ENCODE measurements at regions not wholly inside any gene's neighbourhood (a gene's known extent, or its start where the extent isn't known, plus 50 kb on each side); places are given as distances from the start of the nearest gene placed in this dataset.

DNA sequence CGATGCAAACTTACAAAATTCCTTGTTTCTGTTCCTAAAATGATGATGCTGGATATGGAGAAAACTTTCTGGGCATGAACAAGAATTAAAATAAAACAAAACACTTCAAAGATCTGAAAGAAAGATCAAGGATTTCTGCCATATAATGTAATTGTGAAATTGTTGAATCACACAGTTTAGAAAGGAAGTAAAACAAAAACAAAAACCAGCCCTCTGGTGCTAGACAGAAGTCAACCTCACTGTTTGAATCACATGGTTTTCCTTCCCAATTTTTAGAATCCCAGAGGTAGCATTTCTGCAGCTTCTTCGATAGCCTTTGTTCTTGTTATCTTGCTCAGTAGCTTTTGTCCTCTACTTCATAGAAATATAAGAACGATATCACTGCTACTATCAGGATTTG, 118.2 kb upstream of the ARGLU1 start:
- DNase-seq: no peak

DNA sequence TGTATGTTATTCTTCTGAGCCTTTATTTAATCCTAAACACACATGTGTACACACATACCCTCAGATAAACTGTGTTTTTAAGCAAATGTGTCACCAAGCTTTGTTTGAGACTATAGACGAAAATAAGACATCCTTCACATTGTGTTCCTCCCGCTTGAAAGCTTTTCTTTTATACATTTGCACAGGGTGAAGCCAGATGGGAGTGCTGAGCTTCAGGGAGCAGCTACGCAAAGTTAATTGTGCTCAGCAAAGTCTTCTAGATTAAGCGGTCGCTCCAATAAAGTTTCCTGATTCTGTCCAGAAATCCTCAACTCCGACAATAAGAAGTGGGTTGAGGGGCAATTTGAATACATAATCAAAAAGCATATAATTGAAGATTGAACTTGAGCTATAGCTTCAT, 117.2 kb upstream of the ARGLU1 start:
- no peak for DNase-seq

DNA sequence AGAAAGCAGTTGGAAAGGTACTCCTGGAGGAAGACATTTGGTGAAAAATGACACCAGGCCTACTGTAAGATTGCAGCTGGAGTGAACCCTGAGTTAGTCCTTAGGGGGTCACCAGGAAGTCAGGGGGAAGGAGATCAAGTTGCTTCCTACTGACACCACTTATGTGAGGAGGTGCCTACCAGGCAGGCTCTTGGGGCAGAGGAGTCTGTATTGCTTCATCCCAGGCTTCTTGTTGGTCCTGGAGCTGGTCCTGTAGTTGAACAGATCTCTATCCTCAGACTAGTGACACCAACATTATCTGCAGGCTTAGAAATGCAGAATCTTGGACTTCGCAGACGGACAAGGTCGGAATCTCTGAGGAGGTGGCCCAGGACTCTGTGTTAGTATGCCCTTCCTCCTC, 116.0 kb upstream of the ARGLU1 start:
- no peak for DNase-seq

GRCh38 chr13:106683179-106683578, 115.2 kb upstream of the ARGLU1 start:
- no peak for DNase-seq

GRCh38 chr13:106681997-106682396, 114.1 kb upstream of the ARGLU1 start:
- DNase-seq: no peak

DNA sequence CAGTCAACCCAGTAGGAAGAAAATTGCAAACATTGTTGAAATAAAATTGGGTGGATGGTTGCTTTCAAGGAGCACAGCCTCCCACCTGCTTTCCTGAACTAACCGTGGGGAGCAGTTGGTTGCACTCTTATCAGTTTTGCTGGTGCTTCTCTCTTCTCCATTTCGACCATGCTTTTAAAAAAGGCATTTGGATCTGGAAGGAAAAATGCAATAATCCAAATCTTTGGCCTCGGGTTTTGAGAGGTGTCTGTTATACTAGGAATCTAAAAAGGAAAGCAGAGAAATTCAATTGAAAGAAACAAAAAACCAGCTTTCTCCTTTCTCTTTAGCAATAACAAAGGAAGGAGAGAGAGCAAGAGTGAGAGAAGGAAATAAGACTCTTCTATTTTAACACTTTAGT, 113.6 kb upstream of the ARGLU1 start:
- no peak for DNase-seq

DNA sequence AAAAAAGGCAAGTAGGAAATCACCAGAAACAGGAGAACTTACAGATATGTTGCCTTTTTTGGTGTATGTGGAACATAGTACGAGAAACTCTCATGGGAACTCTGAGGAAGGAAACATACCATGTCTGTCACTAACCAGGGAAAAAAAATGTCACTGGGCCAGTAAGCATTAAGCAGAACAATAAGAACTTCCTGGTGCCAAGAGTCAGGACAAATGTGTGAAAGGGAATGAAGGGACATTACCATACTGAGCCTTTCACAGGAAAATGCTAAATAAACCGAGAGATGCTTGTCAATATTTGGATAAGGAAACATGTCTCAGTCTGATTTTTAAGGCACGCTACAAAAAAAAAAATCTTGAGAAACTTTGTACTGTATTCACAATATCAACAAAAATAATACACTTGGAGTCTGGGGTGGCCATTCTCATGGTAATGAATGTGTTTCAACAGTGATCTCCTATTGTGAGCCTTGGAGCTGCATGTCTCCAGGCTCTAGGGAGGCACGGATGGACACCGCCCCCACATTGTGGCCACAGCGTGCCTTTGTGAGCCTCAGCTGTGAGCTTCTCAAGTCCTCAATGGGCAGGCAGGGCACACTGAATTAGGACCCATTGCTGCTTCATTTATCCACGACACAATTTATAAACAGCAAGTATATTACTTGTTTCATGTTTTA, 113.0 kb upstream of the ARGLU1 start:
- DNase-seq: no peak

DNA sequence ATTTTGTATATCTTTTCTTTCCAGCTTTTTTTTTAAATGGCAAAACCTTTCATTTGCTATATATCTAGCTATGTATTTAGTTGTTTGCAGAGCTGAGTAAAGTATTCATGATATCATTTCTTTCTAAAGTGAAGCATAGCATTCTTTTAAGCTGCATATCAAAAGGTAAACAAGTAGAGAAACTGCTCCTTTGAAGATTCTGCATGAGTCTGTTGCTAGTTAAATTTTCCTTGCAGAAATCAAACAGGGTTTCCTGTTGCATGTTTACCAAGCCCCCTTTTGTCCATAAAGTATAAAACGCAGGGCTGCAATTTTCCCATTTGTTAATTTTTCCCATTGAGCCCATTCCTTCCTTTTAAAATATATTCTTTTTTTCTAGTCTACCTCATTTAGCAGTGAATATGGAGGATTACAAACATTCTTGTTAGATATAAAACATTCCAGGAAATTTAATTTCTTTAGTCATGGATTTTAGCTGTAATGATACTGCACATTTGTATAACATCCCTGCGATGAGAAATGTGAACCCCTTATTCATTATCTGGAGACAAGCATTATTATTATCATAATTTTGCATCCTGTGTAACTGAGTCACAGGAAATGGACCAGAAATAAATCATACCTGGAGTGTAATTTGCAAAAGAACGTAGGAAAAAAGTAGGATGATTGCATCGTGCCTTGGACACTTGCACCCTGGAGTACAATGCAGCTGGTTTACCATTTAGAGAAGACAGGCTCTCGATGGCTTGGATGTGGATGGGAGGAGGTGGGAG, 110.9 kb upstream of the ARGLU1 start:
- no peak for DNase-seq

GRCh38 chr13:106675311-106675710, 107.4 kb upstream of the ARGLU1 start:
- DNase-seq: no peak

DNA sequence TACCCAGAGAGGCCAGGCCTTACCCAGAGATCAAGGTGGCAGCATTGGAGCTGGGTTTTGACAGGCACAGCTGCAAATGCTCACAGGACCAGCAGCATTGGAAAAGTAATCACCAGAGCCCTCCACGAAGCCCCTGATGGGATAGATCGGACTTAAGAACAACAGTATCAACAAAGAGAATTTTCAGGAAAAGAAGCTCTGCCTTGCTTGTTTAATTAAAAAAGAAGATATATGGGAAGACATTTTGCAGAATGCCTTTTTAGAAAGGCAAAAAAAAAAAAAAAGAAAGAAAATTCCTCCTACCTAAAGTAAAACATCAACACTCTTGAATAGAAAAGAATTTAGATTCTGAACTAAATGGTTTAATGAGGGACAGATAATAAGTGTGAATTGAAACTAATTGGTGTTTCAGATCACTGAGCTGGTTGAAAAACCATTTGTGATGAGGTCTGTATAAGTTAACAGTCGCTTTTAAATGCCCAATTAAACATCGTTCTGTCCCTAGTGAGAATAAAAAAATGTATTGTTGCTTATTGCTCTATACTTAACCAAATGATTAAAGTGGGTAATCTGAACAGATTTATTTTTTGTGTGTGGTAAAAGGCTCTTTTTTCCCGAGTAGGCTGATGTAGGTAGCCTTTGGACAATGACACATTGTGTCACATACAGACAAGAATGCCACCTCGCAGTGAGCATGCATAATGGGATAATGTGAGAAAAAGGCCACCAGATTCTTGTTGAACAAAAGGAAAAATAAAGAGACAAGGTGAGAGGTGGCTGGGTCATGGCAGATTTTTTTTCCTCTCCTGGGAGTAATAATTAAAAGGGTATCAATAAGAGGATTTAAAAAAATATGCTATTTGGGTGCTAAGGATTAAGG, 93.0 kb upstream of the ARGLU1 start:
- DNase-seq: no peak

DNA sequence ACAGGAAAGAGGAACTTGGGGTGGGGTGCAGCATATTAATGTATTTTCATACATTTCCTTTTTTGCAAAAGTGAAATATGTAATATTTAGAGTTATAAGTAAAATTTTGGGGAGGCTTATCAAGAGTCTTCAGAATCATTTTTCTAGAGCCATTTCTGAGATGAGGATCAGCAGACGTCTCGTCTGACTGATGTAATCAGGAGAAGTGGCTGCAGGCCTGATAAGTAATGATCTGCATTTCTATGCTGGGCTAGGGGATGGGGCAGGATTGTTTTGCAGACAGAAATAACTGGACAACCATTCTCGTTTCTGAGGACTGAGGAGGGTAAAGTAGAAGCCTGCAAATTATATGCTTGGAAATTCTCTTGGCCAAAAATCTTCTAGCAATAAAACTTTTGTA, 89.2 kb upstream of the ARGLU1 start:
- no peak for DNase-seq

GRCh38 chr13:106656186-106656585, 88.2 kb upstream of the ARGLU1 start:
- no peak for DNase-seq

DNA sequence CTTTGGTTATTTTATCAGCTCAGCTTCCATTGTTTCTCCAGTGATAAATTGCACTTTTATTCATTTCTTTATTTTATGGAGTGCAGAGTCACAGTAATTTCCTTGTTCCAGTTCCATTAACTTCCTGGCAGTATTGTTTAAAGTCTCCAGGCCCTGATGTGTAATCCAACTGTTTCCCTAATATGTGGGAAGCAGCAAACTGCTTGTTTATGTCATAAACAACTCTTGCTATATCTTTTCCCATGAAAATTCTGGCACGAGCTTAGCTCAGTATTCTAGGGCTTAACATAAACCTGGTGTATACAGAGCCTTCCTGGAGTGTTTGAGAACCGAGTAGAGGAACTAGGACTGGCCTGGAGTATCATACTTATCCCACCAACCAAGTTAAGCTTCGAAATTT, 83.5 kb upstream of the ARGLU1 start:
- DNase-seq: no peak

DNA sequence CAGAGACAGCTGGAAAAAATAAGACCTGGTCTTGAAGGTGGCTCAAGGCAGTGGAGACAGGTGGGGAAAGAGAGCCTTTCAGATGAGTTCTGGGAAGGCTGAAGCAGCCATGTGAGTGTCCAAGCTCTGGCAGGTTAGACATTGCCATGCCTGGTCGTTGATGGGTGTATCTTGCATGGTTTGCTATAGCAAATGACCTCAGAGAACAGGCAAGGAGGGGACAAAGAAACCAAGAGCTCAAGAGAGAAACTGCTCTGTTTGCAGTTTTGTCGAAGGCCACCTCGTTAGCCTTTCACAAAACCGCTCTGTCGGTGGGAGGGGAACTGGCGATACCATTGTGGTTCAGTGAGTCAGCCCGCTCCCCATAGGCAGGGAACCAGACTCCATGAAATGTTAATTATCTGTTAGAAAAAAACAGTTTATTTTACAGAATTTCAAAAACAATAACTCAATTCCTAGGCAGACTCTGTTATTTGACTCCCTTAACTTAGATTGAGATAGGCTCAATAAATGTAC, 82.8 kb upstream of the ARGLU1 start:
- DNase-seq: no peak

GRCh38 chr13:106649495-106649894, 81.6 kb upstream of the ARGLU1 start:
- DNase-seq: no peak

GRCh38 chr13:106640515-106640914, 72.6 kb upstream of the ARGLU1 start:
- DNase-seq: no peak

DNA sequence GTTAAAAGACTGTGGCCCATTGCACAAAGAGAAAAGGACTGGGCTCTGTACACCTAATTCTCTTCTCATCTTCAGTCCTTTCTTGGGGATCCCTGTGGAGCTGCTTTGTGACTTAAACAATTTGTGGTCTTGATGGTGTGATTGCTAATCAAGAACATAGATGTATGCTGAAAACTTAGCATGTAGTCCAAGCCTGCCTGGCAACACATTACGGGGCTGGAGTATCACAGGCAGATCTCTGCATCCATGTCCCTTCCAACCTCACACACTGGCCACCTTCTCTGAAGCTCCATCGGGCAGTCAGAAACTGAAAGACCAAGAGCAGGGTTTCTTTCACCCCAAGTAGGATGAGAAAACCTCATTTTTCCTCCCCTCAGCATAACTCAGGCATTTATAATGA, 69.6 kb upstream of the ARGLU1 start:
- DNase-seq: no peak

- no peak for DNase-seq
Observed at GRCh38 chr13:106636492-106636891, 68.6 kb upstream of the ARGLU1 start.

DNA sequence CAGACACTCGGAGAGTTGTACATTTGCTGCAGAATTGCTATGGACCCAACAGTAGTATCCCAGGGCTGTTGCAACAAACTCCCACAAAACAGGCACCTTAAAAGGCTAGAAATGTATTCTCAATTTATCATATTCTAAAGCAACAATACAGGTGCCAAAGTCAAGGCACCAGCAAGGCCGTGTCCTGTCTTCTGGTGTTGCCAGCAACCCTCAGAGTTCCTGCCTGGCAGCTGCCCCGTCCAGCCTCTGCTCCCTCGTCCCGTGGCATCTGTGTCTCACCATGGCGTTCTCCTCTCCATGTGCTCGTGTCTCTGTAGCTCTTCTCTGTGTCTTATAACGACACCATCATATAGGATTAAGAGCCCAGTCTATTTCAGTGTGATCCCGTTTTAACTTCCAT, 67.7 kb upstream of the ARGLU1 start:
- DNase-seq: no peak

- no peak for DNase-seq
Observed at GRCh38 chr13:106633321-106633720, 65.4 kb upstream of the ARGLU1 start.

- DNase-seq: no peak
Observed at GRCh38 chr13:106630650-106631049, 62.7 kb upstream of the ARGLU1 start.

- no peak for DNase-seq
Observed at GRCh38 chr13:106630162-106630561, 62.2 kb upstream of the ARGLU1 start.

GRCh38 chr13:106628936-106629659, 61.2 kb upstream of the ARGLU1 start:
- DNase-seq: no peak
